GM10266 (cell line): ENCODE measurements at regions not wholly inside any gene's neighbourhood (a gene's known extent, or its start where the extent isn't known, plus 50 kb on each side); places are given as distances from the start of the nearest gene placed in this dataset.

Experiments
- DNase-seq: peaks from one replicate; pipeline ENCODE4 v3.0.0; 2012; ENCODE audit errors: extremely low spot score
- TF ChIP-seq, protein P1 (sequence below): IDR thresholded peaks from 2 replicates; pipeline ENCODE4 v1.5.1; 2012; ENCODE audit warnings: mild to moderate bottlenecking, low read depth; ENCODE audit not compliant: control insufficient read depth, insufficient read depth; ENCODE audit errors: missing control alignments

DNA sequence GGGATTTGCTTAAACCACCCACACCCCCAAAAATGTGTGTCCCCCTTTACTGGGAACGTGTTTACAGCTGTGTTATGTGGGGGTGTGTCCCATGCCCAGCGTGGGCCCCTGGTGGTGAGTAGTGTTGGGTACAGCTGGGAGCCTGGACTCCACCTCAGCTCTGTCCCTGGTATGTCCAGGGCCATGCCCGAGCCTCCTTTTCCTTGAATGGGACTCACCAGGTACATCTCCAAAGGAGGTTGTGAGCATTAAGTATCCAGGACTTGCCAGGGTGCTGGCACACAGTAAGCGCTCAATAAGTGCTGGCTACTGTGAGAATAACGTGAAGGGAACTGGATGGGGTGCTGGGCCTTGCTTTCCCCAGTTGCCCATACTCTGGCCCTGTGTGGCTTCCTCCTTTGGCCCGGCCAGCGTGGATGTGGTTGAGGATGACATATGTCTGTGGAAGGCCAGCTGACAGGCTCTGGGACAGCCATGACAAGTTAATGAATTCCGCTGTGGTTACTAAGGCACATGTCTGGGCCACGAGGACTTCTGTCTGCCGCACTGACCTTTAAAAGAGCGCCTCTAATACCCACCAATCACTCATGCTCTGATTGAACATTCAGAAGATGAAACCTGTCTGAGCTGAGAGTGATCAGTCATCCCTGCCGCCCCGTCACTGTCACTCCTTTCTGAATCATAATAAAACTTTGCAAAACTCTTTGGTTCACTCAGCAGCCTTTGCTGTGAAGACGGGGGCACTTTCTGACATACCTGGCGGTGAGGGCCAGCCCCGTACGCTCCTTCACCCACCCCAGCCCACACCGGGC lies 74.7 kb downstream of the DIO3 start:
- DNase-seq, result no peak

DNA sequence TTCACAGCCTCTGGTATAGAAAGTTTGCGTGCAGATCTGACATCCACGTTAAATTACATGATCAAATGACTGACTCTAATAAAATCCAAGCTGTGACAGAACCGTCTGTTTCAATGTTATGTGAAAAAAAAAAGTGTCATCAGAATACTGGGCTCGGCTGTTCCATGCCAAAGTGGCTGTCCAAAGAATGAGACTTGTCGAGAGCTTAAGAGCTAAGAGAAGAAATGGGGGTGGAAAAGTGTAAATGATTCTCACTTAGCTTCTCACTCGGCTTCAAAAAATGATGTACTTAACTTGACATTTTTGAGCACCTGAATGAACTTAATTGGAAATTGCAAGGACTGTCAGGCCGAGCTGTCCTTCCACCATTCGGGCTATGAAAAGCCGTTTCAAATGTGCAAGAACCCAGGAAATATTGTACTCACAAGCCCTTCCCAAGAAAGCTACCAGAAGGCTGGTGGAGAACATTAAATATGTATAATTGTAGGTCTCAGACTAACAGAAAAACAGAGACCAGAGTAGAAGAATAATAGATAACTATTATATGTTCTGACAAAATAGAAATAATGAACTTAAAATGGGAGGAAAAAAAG lies 78.0 kb downstream of the DIO3 start:
- TF ChIP-seq, protein P1, sequence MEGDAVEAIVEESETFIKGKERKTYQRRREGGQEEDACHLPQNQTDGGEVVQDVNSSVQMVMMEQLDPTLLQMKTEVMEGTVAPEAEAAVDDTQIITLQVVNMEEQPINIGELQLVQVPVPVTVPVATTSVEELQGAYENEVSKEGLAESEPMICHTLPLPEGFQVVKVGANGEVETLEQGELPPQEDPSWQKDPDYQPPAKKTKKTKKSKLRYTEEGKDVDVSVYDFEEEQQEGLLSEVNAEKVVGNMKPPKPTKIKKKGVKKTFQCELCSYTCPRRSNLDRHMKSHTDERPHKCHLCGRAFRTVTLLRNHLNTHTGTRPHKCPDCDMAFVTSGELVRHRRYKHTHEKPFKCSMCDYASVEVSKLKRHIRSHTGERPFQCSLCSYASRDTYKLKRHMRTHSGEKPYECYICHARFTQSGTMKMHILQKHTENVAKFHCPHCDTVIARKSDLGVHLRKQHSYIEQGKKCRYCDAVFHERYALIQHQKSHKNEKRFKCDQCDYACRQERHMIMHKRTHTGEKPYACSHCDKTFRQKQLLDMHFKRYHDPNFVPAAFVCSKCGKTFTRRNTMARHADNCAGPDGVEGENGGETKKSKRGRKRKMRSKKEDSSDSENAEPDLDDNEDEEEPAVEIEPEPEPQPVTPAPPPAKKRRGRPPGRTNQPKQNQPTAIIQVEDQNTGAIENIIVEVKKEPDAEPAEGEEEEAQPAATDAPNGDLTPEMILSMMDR, result no peak
- DNase-seq, result no peak

More for the DNA sequence above, 74.7 kb downstream of the DIO3 start:
- TF ChIP-seq, protein P1, result no peak

DNA sequence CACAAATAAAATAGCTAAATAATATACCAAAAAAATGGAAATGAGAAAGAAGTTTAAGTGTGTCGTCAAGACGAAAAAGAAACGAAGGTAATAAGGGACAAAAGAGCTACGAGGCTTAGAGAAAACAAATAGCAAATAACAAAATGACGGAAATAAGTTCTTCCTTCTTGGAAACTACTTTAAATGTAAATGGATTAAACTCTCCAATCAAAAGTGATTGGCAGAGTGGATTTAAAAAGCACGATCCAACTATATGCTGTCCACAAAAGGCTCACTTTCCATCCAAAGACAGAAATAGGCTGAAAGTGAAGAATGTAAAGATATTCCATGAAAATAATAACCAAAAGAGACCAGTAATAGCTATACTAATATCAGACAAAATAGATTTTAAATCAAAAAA lies 82.4 kb downstream of the DIO3 start:
- no peak for DNase-seq
- TF ChIP-seq, protein P1, result no peak

DNA sequence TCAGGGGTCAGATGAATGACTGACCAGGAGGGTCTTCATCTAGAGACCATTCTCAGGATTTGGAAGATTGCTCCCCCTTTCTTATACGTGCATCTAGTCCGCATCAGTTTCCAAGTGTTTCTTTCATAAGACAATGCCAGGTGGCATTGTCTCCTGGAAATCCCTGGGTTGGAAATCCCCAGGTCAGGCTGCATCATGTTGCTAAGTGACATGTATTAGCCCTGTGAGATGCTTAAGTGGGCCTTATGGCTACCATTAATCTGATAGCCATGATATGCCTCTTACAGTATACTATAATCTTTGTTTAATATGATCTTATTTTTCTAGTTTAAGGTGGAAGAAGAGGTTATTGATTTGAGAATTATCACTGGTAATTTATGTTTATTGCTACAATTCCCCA lies 92.8 kb downstream of the DIO3 start:
- DNase-seq, result no peak
- TF ChIP-seq, protein P1, result no peak

DNA sequence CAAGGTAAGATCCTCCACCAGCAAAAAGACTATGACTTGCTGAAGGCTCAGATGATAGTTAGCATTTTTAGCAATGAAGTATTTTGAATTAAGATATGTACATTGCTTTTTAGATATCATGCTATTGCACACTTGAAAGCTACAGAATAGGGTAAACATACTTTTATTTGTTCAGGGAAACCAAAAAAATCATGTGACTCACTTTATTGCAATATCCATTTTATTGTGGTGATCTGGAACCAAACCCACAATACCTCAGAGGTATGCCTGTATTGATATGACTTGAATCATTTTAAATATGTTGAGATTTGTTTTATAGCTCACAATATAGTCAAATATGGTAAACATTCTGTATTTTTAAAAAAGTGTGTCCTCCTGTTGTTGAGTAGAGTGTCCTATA lies 96.1 kb downstream of the DIO3 start:
- no peak for DNase-seq
- TF ChIP-seq, protein P1, result no peak

DNA sequence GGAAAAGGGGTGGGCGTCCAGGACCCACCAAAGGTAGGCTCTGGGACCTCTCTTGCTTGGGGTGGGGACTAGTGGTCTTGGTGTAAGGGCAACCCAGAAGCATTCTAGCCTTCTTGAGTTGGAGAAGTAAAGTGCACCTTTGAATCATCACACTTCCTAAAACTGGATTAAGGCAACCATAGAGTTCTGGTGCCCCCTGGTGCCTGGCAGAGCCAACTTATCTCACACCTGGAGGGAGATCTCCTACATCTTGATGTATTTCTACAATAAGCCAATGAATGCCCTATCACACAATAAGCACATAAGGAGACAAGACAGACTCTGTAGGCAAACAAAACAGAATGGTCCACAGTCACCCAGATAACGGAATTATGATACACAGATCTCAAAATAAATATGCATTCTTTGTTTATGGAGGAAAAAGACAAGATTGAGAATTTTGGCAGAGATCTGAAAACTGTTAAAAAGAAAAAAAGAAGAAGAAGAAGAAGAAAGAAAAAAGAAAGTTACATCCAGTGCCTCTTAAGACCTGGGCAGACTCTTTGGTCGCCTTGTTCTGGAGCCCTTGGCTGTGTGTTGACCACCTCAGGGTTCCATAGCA lies 95.9 kb upstream of the PPP2R5C start:
- TF ChIP-seq, protein P1, result peak; percentile 35
- no peak for DNase-seq

DNA sequence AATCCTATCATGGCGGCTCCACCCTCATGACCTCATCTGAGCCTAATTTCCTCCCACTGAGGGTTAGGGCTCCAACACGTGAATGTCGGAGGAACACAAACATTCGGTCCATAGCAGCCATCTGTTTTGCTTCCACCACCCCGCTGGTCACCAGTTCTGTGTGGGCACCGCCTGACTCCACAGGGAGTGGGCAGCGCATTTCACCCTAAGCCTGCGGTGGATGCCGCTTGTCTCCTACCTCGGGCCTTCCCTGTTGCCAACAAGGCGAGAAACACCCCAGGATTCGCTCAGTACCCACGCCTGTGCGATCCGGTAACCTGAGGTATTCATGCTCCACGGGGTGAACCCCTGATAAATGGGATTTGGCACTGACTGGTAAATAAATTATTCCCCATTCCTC lies 95.2 kb upstream of the PPP2R5C start:
- TF ChIP-seq, protein P1, result no peak
- no peak for DNase-seq
